ENCODE measurements at regions not wholly inside any gene's neighbourhood (a gene's known extent, or its start where the extent isn't known, plus 50 kb on each side); places are given as distances from the start of the nearest gene placed in this dataset.

GRCh38 chr12:20270557-20270956 is 97.8 kb upstream of the PDE3A start:
- Histone ChIP-seq H4K8ac (ENCODE audit: low read depth, low read length) (no peak overlapping the region), H3K79me2 (ENCODE audit: control insufficient read depth, insufficient read depth, low read length, poor library complexity) (no peaks in the 10 kb centered on the region), H3K27me3 (ENCODE audit: insufficient read depth, low read length) (no peaks in the 10 kb centered on the region), H3K79me1 (ENCODE audit: low read length) (no peaks in the 10 kb centered on the region), H2BK120ac (ENCODE audit: insufficient read depth, low read length, poor library complexity) (no peak overlapping the region), H4K12ac (ENCODE audit: low read depth, low read length) (no peak overlapping the region), H4K91ac (ENCODE audit: low read depth, low read length) (no peak overlapping the region), H3K23ac (ENCODE audit: low read length) (no peak overlapping the region), H3K27ac (ENCODE audit: low read depth, low read length) (no peak overlapping the region), H3K4me3 (ENCODE audit: low read depth, low read length) (no peak overlapping the region), H2BK5ac (ENCODE audit: low read depth, low read length, poor library complexity) (no peak overlapping the region), H2AFZ (ENCODE audit: insufficient read depth, low read length, poor library complexity) (no peak overlapping the region), H3K9me3 (ENCODE audit: insufficient read depth, low read depth, low read length) (no peaks in the 10 kb centered on the region), H3K36me3 (ENCODE audit: control insufficient read depth in 1 of 2, insufficient read depth in 2 of 2, low read length in 2 of 2) (no peaks in the 10 kb centered on the region), H3K14ac (ENCODE audit: low read length) (no peak overlapping the region), H3K9ac (ENCODE audit: low read length) (no peak overlapping the region), H3K4ac (ENCODE audit: low read depth, low read length) (no peak overlapping the region), H3K18ac (ENCODE audit: low read length) (no peak overlapping the region), H3K4me1 (ENCODE audit: control insufficient read depth in 1 of 2, insufficient read depth in 2 of 2, low read length in 2 of 2) (no peaks in the 10 kb centered on the region), H3K4me2 (ENCODE audit: low read length) (no peak overlapping the region), H2AK5ac (ENCODE audit: low read length) (no peak overlapping the region), H2BK12ac (ENCODE audit: low read length) (no peak overlapping the region)
- no peak for DNase-seq
- no CpG with 5 or more reads among the region's 5 CpGs for WGBS (ENCODE audit: extremely low coverage, insufficient coverage, insufficient read length)

GRCh38 chr12:20272161-20272560 is 96.2 kb upstream of the PDE3A start:
- Histone ChIP-seq H2AFZ (ENCODE audit: insufficient read depth, low read length, poor library complexity) (no peak overlapping the region), H3K9ac (ENCODE audit: low read length) (no peak overlapping the region), H3K14ac (ENCODE audit: low read length) (no peak overlapping the region), H3K36me3 (ENCODE audit: control insufficient read depth in 1 of 2, insufficient read depth in 2 of 2, low read length in 2 of 2) (no peaks in the 10 kb centered on the region), H3K79me2 (ENCODE audit: control insufficient read depth, insufficient read depth, low read length, poor library complexity) (no peaks in the 10 kb centered on the region), H3K27ac (ENCODE audit: low read depth, low read length) (no peak overlapping the region), H4K91ac (ENCODE audit: low read depth, low read length) (no peak overlapping the region), H2AK5ac (ENCODE audit: low read length) (no peak overlapping the region), H3K23ac (ENCODE audit: low read length) (no peak overlapping the region), H3K4me1 (ENCODE audit: control insufficient read depth in 1 of 2, insufficient read depth in 2 of 2, low read length in 2 of 2) (no peaks in the 10 kb centered on the region), H3K4me3 (ENCODE audit: low read depth, low read length) (no peak overlapping the region), H3K18ac (ENCODE audit: low read length) (no peak overlapping the region), H3K9me3 (ENCODE audit: insufficient read depth, low read depth, low read length) (no peaks in the 10 kb centered on the region), H4K12ac (ENCODE audit: low read depth, low read length) (no peak overlapping the region), H3K27me3 (ENCODE audit: insufficient read depth, low read length) (no peaks in the 10 kb centered on the region), H2BK120ac (ENCODE audit: insufficient read depth, low read length, poor library complexity) (no peak overlapping the region), H2BK12ac (ENCODE audit: low read length) (no peak overlapping the region), H2BK5ac (ENCODE audit: low read depth, low read length, poor library complexity) (no peak overlapping the region), H3K4ac (ENCODE audit: low read depth, low read length) (no peak overlapping the region), H3K79me1 (ENCODE audit: low read length) (no peaks in the 10 kb centered on the region), H4K8ac (ENCODE audit: low read depth, low read length) (no peak overlapping the region), H3K4me2 (ENCODE audit: low read length) (no peak overlapping the region)
- no CpG with 5 or more reads among the region's 1 CpG for WGBS (ENCODE audit: extremely low coverage, insufficient coverage, insufficient read length)
- no peak for DNase-seq

GRCh38 chr12:20272801-20273200 is 95.5 kb upstream of the PDE3A start:
- no peak overlapping the region for H4K8ac ChIP-seq (ENCODE audit: low read depth, low read length)
- no peak for DNase-seq
- no peak overlapping the region for H4K12ac ChIP-seq (ENCODE audit: low read depth, low read length)
- H2BK5ac ChIP-seq (ENCODE audit: low read depth, low read length, poor library complexity): no peak overlapping the region
- H2AFZ ChIP-seq (ENCODE audit: insufficient read depth, low read length, poor library complexity): no peak overlapping the region
- no peak overlapping the region for H4K91ac ChIP-seq (ENCODE audit: low read depth, low read length)
- H3K9ac ChIP-seq (ENCODE audit: low read length): no peak overlapping the region
- no peaks in the 10 kb centered on the region for H3K36me3 ChIP-seq (ENCODE audit: control insufficient read depth in 1 of 2, insufficient read depth in 2 of 2, low read length in 2 of 2)
- no peaks in the 10 kb centered on the region for H3K79me2 ChIP-seq (ENCODE audit: control insufficient read depth, insufficient read depth, low read length, poor library complexity)
- H2BK120ac ChIP-seq (ENCODE audit: insufficient read depth, low read length, poor library complexity): no peak overlapping the region
- H3K18ac ChIP-seq (ENCODE audit: low read length): no peak overlapping the region
- H3K4ac ChIP-seq (ENCODE audit: low read depth, low read length): no peak overlapping the region
- H3K27ac ChIP-seq (ENCODE audit: low read depth, low read length): no peak overlapping the region
- H2BK12ac ChIP-seq (ENCODE audit: low read length): no peak overlapping the region
- no peak overlapping the region for H3K14ac ChIP-seq (ENCODE audit: low read length)
- no peak overlapping the region for H3K23ac ChIP-seq (ENCODE audit: low read length)
- no peaks in the 10 kb centered on the region for H3K4me1 ChIP-seq (ENCODE audit: control insufficient read depth in 1 of 2, insufficient read depth in 2 of 2, low read length in 2 of 2)
- no peak overlapping the region for H3K4me2 ChIP-seq (ENCODE audit: low read length)
- H2AK5ac ChIP-seq (ENCODE audit: low read length): no peak overlapping the region
- no peak overlapping the region for H3K4me3 ChIP-seq (ENCODE audit: low read depth, low read length)
- WGBS (ENCODE audit: extremely low coverage, insufficient coverage, insufficient read length): no CpG with 5 or more reads among the region's 2 CpGs
- H3K27me3 ChIP-seq (ENCODE audit: insufficient read depth, low read length): no peaks in the 10 kb centered on the region
- no peaks in the 10 kb centered on the region for H3K79me1 ChIP-seq (ENCODE audit: low read length)
- no peaks in the 10 kb centered on the region for H3K9me3 ChIP-seq (ENCODE audit: insufficient read depth, low read depth, low read length)

GRCh38 chr12:20274008-20274407 is 94.3 kb upstream of the PDE3A start:
- no peak for DNase-seq
- Histone ChIP-seq H3K4me1 (ENCODE audit: control insufficient read depth in 1 of 2, insufficient read depth in 2 of 2, low read length in 2 of 2) (no peaks in the 10 kb centered on the region), H3K23ac (ENCODE audit: low read length) (no peak overlapping the region), H3K36me3 (ENCODE audit: control insufficient read depth in 1 of 2, insufficient read depth in 2 of 2, low read length in 2 of 2) (no peaks in the 10 kb centered on the region), H3K4me2 (ENCODE audit: low read length) (no peak overlapping the region), H3K4me3 (ENCODE audit: low read depth, low read length) (no peak overlapping the region), H3K79me1 (ENCODE audit: low read length) (no peaks in the 10 kb centered on the region), H2BK120ac (ENCODE audit: insufficient read depth, low read length, poor library complexity) (no peak overlapping the region), H3K4ac (ENCODE audit: low read depth, low read length) (no peak overlapping the region), H3K27ac (ENCODE audit: low read depth, low read length) (no peak overlapping the region), H3K9me3 (ENCODE audit: insufficient read depth, low read depth, low read length) (no peaks in the 10 kb centered on the region), H3K27me3 (ENCODE audit: insufficient read depth, low read length) (no peaks in the 10 kb centered on the region), H3K18ac (ENCODE audit: low read length) (no peak overlapping the region), H3K14ac (ENCODE audit: low read length) (no peak overlapping the region), H4K8ac (ENCODE audit: low read depth, low read length) (no peak overlapping the region), H2AK5ac (ENCODE audit: low read length) (no peak overlapping the region), H2BK5ac (ENCODE audit: low read depth, low read length, poor library complexity) (no peak overlapping the region), H4K91ac (ENCODE audit: low read depth, low read length) (no peak overlapping the region), H3K9ac (ENCODE audit: low read length) (no peak overlapping the region), H2AFZ (ENCODE audit: insufficient read depth, low read length, poor library complexity) (no peak overlapping the region), H2BK12ac (ENCODE audit: low read length) (no peak overlapping the region), H3K79me2 (ENCODE audit: control insufficient read depth, insufficient read depth, low read length, poor library complexity) (no peaks in the 10 kb centered on the region), H4K12ac (ENCODE audit: low read depth, low read length) (no peak overlapping the region)
- WGBS (ENCODE audit: extremely low coverage, insufficient coverage, insufficient read length): no CpG with 5 or more reads among the region's 3 CpGs
